ENCODE measurements at regions not wholly inside any gene's neighbourhood (a gene's known extent, or its start where the extent isn't known, plus 50 kb on each side); places are given as distances from the start of the nearest gene placed in this dataset.
"Not testable (repeated sequence)": the region's sequence is repeated elsewhere in the genome, so short reads cannot be mapped to it uniquely, and the experiment has no call there.

GRCh38 chr21:13802757-13803156 lies 193.2 kb downstream of the POTED start:
- DNase-seq, result not testable (repeated sequence)
